Heart left ventricle (tissue), 13 donors: ENCODE measurements at regions not wholly inside any gene's neighbourhood (a gene's known extent, or its start where the extent isn't known, plus 50 kb on each side); places are given as distances from the start of the nearest gene placed in this dataset.
"Not testable (repeated sequence)": the region's sequence is repeated elsewhere in the genome, so short reads cannot be mapped to it uniquely, and the experiment has no call there.

Experiments
- POLR2A ChIP-seq, 2 donors: fragments of 450-650 bp; IDR thresholded peaks; one replicate each; pipeline ENCODE4 v1.6.1; 2017; ENCODE audit warnings: antibody characterized with exemption in 2 of 2, mild to moderate bottlenecking in 2 of 2, moderate library complexity in 2 of 2
- TF ChIP-seq, protein P1 (sequence below), 12 donors: fragments of 200-600 bp; sonication (generic) in 4 of 12; IDR thresholded peaks; one replicate each; pipeline versions ENCODE4 v1.5.0 to v1.8.0; 2018 to 2022; ENCODE audit warnings: antibody characterized with exemption in 12 of 12, mild to moderate bottlenecking in 5 of 12
- donor health status: ischemic (EF 13 %, LVEDD 7.1; RV severe dilation, severe dysfunction).
- donor health status: DM: no; HTN: yes; CAD: no.
- donor health status: DM: no; HTN: no; CAD: no.
- donor health status: ischemic (EF 25% LVEDD 6.9; RV normal size, moderate dysfunction).
- donor health status: ischemic (EF 25% LVEDD 5.7; RV mildly dilated, moderate dysfunction).
- donor health status: ischemic (EF 35%, LVEDD 5.7; RV mildly dilated, moderate dysfunction).
- donor health status: nonischemic (EF 11% LVEDD 7.7; RV severe dilation, severe dysfunction).
- donor health status: DM: yes; HTN: yes; CAD: no.
- donor health status: PGD.
- donor health status: ischemic (EF 29% LVEDD 5.4; RV normal size, mild dysfunction).
- donor health status: nonischemic (EF 23%, LVEDD 6.1; RV moderate dilation, normal function).

GRCh38 chr1:191731608-191732302, 426.5 kb upstream of the RGS18 start:
- not testable (repeated sequence) for TF ChIP-seq POLR2A (IDR thresholded peaks at IDR 0.05)
- TF ChIP-seq, protein P1, sequence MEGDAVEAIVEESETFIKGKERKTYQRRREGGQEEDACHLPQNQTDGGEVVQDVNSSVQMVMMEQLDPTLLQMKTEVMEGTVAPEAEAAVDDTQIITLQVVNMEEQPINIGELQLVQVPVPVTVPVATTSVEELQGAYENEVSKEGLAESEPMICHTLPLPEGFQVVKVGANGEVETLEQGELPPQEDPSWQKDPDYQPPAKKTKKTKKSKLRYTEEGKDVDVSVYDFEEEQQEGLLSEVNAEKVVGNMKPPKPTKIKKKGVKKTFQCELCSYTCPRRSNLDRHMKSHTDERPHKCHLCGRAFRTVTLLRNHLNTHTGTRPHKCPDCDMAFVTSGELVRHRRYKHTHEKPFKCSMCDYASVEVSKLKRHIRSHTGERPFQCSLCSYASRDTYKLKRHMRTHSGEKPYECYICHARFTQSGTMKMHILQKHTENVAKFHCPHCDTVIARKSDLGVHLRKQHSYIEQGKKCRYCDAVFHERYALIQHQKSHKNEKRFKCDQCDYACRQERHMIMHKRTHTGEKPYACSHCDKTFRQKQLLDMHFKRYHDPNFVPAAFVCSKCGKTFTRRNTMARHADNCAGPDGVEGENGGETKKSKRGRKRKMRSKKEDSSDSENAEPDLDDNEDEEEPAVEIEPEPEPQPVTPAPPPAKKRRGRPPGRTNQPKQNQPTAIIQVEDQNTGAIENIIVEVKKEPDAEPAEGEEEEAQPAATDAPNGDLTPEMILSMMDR (IDR thresholded peaks at IDR 0.05): not testable (repeated sequence)
